ENCODE measurements at regions not wholly inside any gene's neighbourhood (a gene's known extent, or its start where the extent isn't known, plus 50 kb on each side); places are given as distances from the start of the nearest gene placed in this dataset.

DNA sequence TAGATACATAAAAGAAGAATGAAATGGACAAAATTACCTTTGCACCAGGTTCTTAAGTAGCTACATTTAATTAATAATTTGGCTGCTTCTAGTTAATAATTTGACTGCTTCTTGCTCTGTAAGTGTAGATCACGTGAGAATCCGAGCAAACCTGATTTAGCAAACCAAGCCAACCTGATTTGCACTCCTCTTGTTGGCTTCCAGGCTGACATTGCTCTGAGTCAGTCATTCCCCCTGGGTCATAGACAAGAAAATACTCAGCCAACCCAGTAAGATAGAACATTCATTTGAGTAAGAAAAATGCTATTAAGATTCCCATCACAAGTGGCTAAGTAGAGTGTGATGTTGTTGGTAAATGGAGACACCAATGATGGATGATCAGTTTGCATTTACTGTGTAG is 304.1 kb downstream of the C11orf87 start:
- H3K9me3 ChIP-seq, result peaks cover 0 to 6% (median 0%) of the 10 kb centered on the region in 8 donors
- TF ChIP-seq POLR2A (IDR thresholded peaks at IDR 0.05) (no peak), POLR2AphosphoS5 (IDR thresholded peaks at IDR 0.05) (no peak), CTCF (IDR thresholded peaks at IDR 0.05 in 8 of 11, conservative IDR thresholded peaks at IDR 0.05 in 3 of 11) (no peak)
- H3K27ac ChIP-seq, result no peak overlapping the region
- no peak overlapping the region for H3K4me3 ChIP-seq
- WGBS, 5 donors, result 68 to 86% (median 79%) methylated on average over 2 of the region's 2 CpGs
- H3K36me3 ChIP-seq, result no peaks in the 10 kb centered on the region
- no peaks in the 10 kb centered on the region for H3K27me3 ChIP-seq (replicated peaks in 1 of 7)
- no peaks in the 10 kb centered on the region for H3K4me1 ChIP-seq
- no peak for DNase-seq
- intact Hi-C loops (cut with DNase I; ENCODE audit: low total_unique reads), result no loop called here

- DNase-seq, result no peak
- no peak for TF ChIP-seq POLR2A (IDR thresholded peaks at IDR 0.05)
- TF ChIP-seq POLR2AphosphoS5 (IDR thresholded peaks at IDR 0.05), result no peak
- no peak for TF ChIP-seq CTCF (IDR thresholded peaks at IDR 0.05 in 8 of 11, conservative IDR thresholded peaks at IDR 0.05 in 3 of 11)
- H3K27ac ChIP-seq, result no peak overlapping the region
- H3K9me3 ChIP-seq, result peaks cover 0 to 4% (median 0%) of the 10 kb centered on the region in 8 donors
- no peak overlapping the region for H3K4me3 ChIP-seq
- no peaks in the 10 kb centered on the region for H3K4me1 ChIP-seq
- no peaks in the 10 kb centered on the region for H3K27me3 ChIP-seq (replicated peaks in 1 of 7)
- 80 to 94% (median 90%) methylated on average over 1 of the region's 1 CpG for WGBS, 5 donors
- H3K36me3 ChIP-seq, result no peaks in the 10 kb centered on the region
- intact Hi-C loops (cut with DNase I; ENCODE audit: low total_unique reads), result no loop called here
Observed at GRCh38 chr11:109728056-109728455, 306.1 kb downstream of the C11orf87 start.

DNA sequence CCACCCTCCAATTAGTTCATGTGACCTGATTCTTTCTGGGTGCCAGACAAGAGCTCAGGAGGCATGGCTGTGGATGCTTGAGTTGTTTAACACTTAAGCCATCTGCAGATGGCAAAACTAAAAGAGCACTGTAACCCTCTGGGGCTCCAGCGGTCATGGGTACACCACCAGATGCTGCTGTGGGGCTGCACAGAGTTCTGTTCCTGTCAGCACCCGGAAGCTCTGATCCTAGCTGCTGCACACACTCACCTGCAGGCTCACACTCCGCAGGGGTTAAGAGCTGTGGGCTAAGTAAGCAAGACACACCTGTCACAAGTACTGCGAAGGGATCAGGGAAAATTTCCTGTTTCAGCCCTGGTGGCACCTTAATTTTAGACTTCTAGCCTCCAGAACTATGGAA is 307.8 kb downstream of the C11orf87 start:
- no peaks in the 10 kb centered on the region for H3K36me3 ChIP-seq
- no peaks in the 10 kb centered on the region for H3K9me3 ChIP-seq
- no peak for TF ChIP-seq POLR2AphosphoS5 (IDR thresholded peaks at IDR 0.05)
- no peak for TF ChIP-seq POLR2A (IDR thresholded peaks at IDR 0.05)
- TF ChIP-seq CTCF (IDR thresholded peaks at IDR 0.05 in 8 of 11, conservative IDR thresholded peaks at IDR 0.05 in 3 of 11), result no peak
- no peaks in the 10 kb centered on the region for H3K4me1 ChIP-seq
- WGBS, 5 donors, result 70 to 94% (median 86%) methylated on average over 4 of the region's 4 CpGs
- no peak overlapping the region for H3K4me3 ChIP-seq
- DNase-seq, result no peak
- intact Hi-C loops (cut with DNase I; ENCODE audit: low total_unique reads), result no loop called here
- no peaks in the 10 kb centered on the region for H3K27me3 ChIP-seq (replicated peaks in 1 of 7)
- H3K27ac ChIP-seq, result no peak overlapping the region

GRCh38 chr11:109730669-109731068 is 308.7 kb downstream of the C11orf87 start:
- H3K36me3 ChIP-seq, result no peaks in the 10 kb centered on the region
- WGBS, 5 donors, result 52 to 62% (median 56%) methylated on average over 2 of the region's 2 CpGs
- H3K4me1 ChIP-seq, result no peaks in the 10 kb centered on the region
- H3K27ac ChIP-seq, result no peak overlapping the region
- H3K9me3 ChIP-seq, result no peaks in the 10 kb centered on the region
- intact Hi-C loops (cut with DNase I; ENCODE audit: low total_unique reads), result no loop called here
- no peak overlapping the region for H3K4me3 ChIP-seq
- no peaks in the 10 kb centered on the region for H3K27me3 ChIP-seq (replicated peaks in 1 of 7)
- TF ChIP-seq POLR2AphosphoS5 (IDR thresholded peaks at IDR 0.05), result no peak
- TF ChIP-seq POLR2A (IDR thresholded peaks at IDR 0.05), result no peak
- TF ChIP-seq CTCF (IDR thresholded peaks at IDR 0.05 in 8 of 11, conservative IDR thresholded peaks at IDR 0.05 in 3 of 11), result no peak
- no peak for DNase-seq

Measured in spleen (tissue), 11 donors.